NOMO-1 (cell line): ENCODE measurements at regions not wholly inside any gene's neighbourhood (a gene's known extent, or its start where the extent isn't known, plus 50 kb on each side); places are given as distances from the start of the nearest gene placed in this dataset.
A peak's percentile ranks its signal among the peaks of the same experiment; 100 is the strongest.

Source experiments
- DNase-seq, 2 experiments: peaks; one replicate each; lab custom pipeline; 2025; ENCODE audit not compliant: unreplicated experiment in 2 of 2; lab: John Stamatoyannopoulos, UW

DNA sequence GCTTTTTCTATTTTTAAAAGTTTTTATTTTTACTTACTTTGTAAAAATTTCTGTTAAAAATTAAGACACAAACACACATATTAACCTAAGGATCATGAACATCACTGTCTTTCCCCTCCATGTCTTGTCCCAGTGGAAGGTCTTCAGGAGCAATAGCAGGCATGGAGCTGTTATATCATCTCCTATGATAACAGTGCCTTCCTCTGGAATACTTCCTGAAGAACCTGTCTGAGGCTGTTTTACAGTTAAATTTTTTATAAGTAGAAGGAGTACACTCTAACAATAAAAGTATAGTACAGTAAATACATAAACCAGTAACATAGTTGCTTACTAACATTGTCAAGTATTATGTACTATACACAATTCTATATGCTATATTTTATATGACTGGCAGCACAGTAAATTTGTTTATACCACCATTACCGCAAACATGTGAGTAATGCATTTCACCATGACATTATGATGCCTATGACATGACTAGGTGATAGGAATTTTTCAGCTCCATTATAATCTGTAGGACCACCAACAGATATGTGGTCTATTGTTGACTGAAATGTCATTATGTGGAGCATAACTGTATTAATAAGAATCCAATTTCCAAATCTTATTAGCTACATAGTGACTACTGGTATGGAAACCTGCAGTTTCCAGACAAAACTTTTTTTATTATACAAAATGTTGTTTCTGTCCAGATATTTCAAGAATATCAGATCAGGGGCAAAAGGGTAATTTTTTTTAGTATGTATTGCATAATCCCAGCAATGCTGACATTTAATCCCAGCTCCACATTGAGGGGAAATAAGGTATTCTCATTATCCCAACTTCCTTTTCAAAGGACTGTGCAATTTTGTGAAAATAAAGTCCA is 337.2 kb upstream of the SLC39A10 start:
- no peak for DNase-seq

DNA sequence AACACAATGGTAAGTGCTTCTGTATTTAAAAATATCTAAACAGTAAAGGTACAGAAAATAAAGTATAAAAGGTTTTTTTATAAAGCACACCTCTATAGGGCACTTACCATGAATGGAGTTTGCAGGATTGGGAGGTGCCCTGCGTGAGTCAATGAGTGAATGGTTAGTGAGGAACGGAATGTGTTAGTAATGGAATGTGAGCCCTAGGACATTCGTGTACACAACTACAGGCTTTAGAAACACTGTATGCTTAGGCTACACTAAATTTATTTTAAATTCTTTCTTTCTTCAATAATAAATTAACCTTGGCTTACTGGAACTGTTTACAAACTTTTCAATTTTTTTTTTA is 337.9 kb upstream of the SLC39A10 start:
- DNase-seq, result no peak

DNA sequence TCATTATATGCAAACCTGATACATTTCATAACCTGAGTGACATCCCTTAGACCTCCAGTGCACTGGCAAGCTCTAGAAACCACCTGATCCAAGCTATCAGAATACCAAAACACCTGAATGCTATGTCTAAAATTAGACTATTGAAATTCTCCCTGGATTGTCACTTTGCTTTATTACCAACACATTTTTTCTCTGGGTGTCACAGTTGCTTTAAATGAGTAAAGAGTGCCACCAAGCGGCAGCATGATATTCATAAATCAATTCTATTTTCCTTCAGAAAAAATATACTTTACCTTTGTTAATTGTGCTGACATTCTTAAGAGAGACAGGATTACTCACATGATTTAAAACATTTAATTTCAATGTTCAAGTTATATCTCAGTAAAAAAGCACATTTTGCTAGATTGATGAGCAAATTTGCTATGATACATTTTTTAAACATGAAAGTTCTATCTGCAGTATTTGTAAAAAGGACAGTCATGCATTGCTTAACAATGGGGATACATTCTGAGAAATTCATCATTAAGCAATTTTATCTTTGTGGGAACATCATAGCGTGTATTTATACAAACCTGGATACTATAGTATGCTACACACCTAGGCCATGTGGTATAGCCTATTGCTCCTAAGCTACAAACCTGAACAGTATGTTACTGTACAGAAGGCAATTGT is 338.4 kb upstream of the SLC39A10 start:
- DNase-seq, result peak in 1 of 2 experiments; percentile 65

DNA sequence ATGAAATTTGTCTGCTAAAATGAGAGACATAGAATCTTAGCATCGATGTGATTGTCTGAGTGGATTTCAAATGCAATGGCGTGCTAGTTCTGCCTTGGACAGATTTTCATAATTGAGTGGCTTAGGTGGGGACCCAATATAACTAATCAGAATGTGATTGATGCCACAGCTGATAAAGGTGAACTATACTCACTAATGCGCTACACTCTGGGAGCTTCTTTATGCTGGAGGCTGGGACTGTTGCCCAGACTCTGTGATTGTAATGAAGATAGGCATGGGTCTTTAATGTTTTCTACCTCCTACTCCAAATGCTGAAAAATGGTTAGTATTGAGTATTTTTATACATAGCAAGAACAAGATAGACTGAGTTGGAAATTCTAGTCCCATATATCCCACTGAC is 339.5 kb upstream of the SLC39A10 start:
- no peak for DNase-seq

GRCh38 chr2:195316486-195316885 is 340.5 kb upstream of the SLC39A10 start:
- DNase-seq, result no peak

GRCh38 chr2:195313962-195314361 is 343.1 kb upstream of the SLC39A10 start:
- no peak for DNase-seq

DNA sequence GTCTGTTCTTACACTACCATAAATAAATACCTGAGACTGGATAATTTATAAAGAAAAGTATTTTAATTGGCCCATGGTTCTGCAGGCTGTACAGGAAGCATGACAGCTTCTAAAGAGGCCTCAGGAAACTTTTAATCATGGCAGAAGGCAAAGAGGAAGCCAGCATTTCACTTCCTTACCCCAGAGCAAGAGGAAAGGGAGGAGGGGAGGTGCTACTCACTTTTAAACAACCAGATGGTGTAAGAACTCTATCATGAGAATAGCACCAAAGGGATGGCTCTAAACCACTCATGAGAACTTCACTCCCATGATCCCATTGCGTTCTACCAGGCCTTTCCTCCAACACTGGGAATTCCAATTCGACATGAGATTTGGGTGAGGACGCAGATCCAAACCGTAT is 344.4 kb upstream of the SLC39A10 start:
- peak; percentile 46 to 65 for DNase-seq

GRCh38 chr2:195308163-195308562 is 348.9 kb upstream of the SLC39A10 start:
- no peak for DNase-seq

DNA sequence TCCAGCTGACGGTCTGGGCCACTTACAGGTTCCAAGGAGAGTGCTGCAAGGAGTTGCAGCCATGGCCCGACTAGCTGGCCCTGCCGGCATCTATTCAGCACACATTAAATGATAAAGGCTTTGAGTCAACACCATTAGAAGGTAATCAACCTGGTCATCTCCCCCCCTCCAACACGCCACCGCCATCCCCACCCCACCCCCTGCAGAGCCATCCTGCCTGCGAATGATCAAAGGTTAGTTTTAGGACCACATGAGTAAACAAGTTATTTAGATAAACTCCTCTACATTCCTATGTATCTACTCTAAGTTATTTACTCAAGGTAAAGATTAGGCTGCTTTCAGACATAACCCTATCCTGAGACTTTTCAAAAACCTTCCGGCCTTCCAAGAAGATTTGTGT is 349.3 kb upstream of the SLC39A10 start:
- DNase-seq, result no peak

DNA sequence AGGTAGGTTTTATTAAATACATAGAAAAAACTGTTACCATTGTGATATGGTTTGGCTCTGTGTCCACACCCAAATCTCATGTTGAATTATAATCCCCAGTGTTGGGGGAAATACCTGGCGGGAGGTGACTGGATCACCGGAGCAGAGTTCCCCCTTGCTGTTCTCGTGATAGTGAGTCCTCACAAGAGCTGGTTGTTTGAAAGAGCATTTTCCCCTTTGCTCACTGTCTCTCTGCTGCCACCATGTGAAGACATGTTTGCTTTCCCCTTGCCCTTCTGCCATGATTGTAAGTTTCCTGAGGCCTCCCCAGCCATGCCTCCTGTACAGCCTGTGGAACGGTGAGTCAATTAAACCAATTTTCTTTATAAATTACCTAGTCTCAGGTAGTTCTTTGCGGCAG is 352.7 kb upstream of the SLC39A10 start:
- DNase-seq, result no peak

DNA sequence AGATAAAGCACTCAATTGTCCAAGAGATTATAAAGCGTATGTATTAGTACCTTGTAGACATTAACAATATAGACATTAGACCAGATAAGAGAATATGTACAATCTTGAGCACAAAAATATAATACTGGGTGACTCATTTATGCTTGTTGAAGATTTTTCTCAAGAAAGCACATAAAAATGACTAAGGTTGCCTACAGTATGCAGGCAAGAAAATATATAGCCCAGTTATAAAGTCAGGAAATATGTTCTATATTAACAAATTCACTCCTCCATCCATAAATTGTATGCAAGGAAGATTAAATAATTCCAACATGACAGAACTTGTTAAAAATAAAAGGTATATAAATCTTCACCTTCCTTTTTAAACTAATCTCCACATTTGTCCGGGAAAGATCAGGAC is 356.4 kb upstream of the SLC39A10 start:
- no peak for DNase-seq

DNA sequence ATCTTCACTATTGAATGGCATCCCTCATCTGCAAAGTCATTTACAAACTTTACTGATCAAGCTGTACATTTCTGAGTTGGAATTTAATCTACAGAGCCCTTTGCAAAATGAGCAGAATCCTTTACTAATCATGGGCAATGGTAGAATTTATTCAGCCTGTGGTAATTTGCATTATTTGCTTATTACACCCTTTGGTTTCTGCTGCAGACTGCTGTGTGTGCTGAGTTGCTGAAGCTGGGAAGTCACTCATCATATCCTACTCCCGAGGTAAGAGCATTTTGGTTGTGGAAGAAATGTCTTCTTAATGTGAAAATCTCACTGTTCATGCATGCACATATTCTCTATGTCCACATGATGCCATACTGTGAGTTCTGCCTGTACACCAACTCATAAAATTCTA is 357.4 kb upstream of the SLC39A10 start:
- no peak for DNase-seq

DNA sequence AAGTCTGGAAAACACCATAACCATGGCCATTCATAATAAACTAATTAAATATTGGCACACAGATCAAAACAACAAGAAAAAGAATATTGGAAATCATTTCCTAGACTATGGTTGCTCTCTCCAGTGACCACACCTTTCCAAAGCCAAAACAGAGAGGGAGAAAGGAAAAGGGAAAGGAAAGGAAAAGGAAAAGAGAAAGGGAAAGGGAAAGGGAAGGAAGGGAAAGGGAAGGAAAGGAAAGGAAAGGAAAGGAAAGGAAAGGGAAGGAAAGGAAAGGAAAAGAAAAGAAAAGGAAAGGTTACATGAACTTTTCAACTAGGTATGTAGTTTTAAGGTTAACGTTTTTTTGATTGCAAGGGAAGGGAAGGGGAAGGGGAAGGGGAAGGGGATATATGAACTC is 360.5 kb upstream of the SLC39A10 start:
- DNase-seq, result no peak

GRCh38 chr2:195289081-195289480 is 367.9 kb upstream of the SLC39A10 start:
- DNase-seq, result no peak

- DNase-seq, result no peak
Observed at GRCh38 chr2:195279840-195280427, 377.1 kb upstream of the SLC39A10 start.

DNA sequence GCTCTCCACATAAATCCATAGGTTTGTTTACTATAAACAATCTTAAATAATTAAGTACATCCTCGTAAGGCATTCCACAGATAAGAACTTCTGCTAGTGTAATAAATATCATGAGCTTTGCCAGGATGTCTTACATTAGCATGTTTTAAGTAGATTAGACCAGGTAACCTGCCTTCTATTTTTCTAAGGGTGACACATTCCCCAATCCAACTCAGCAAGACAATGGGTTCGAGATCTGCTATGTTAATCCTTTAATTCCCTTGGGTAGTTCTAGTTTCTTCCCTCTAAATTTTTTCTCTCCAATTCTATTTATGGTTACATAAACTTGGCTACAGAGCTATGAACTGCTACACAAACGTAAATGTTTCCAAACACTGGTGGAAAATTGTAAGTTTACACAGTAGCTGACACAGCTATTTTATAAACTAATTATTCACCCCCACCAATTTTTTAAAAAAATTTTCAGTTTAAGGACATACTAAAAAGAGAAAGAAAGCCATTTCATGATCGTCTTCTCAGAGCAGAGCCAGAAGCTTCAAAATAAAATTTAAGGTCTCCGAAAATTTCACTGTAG is 386.5 kb upstream of the SLC39A10 start:
- no peak for DNase-seq

GRCh38 chr2:195269220-195269619 is 387.8 kb upstream of the SLC39A10 start:
- DNase-seq, result no peak

DNA sequence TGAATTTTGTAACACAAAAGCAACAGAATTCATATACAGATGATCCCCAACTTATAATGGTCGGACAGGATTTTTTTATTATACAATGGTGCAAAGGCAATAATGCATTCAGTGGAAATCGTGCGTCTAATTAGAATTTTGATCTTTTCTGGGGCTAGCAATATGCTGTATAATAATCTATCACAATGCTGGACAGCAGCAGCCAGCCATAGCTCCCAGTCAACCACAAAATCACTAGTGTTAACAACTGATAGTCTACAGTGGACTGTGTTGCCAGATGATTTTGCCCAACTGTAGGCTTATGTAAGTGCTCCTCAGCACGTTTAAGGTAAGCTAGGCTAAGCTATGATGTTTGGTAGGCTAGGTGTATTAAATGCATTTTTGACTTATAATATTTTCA is 399.0 kb upstream of the SLC39A10 start:
- DNase-seq, result no peak

- DNase-seq, result no peak
Observed at GRCh38 chr2:195252018-195252417, 405.0 kb upstream of the SLC39A10 start.

DNA sequence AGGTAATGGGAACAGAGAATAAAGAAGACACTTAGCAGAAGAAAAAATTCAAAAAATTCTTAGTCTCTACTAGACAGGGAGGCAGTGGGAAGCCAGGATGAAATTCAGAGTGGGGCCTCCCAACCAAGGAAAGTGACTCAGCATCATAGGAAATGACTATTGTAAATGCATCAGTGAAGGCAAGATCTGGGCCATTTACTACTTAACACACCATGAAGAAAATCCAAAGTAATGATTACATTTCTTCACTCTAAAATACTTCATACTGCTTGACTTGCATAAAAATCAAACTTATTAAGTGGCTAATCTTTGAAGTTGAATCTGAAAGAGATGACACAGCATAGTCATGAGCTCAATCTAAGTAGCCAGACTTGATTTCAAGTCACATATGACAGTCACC is 405.8 kb upstream of the SLC39A10 start:
- no peak for DNase-seq

DNA sequence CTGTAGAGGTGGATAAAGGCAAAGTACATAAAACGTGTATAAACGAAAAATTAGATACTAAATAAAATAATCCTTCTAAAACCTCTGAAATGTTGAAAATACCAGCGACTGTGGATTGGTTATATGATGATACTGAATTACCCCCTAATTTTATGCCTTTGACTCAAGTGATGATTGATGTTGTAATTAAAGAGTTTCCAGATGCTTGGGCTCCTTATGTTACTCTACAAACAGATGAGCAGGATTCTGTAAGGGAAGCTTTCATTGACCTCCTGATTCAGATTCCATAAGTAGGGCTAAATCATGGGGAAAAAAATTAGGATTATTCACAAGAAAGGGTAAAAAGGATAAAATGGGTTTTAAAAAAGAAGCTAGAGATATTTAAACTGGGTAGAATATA is 418.2 kb upstream of the SLC39A10 start:
- no peak for DNase-seq

GRCh38 chr2:195238379-195238778 is 418.6 kb upstream of the SLC39A10 start:
- DNase-seq, result peak; percentile 15 to 25
